GM12892 (cell line): ENCODE measurements at regions not wholly inside any gene's neighbourhood (a gene's known extent, or its start where the extent isn't known, plus 50 kb on each side); places are given as distances from the start of the nearest gene placed in this dataset.

ENCODE experiments used
- POLR2A ChIP-seq: IDR thresholded peaks from 2 replicates; pipeline ENCODE4 v1.6.1; 2011; ENCODE audit warnings: low read depth, low read length, control low read depth
- POLR2AphosphoS5 ChIP-seq: IDR thresholded peaks from 2 replicates; pipeline ENCODE4 v1.6.1; 2011; ENCODE audit warnings: low read depth, low read length, control low read depth
- TAF1 ChIP-seq: IDR thresholded peaks from 2 replicates; pipeline ENCODE4 v1.6.1; 2011; ENCODE audit warnings: low read depth, mild to moderate bottlenecking, control low read depth, low read length, borderline replicate concordance

DNA sequence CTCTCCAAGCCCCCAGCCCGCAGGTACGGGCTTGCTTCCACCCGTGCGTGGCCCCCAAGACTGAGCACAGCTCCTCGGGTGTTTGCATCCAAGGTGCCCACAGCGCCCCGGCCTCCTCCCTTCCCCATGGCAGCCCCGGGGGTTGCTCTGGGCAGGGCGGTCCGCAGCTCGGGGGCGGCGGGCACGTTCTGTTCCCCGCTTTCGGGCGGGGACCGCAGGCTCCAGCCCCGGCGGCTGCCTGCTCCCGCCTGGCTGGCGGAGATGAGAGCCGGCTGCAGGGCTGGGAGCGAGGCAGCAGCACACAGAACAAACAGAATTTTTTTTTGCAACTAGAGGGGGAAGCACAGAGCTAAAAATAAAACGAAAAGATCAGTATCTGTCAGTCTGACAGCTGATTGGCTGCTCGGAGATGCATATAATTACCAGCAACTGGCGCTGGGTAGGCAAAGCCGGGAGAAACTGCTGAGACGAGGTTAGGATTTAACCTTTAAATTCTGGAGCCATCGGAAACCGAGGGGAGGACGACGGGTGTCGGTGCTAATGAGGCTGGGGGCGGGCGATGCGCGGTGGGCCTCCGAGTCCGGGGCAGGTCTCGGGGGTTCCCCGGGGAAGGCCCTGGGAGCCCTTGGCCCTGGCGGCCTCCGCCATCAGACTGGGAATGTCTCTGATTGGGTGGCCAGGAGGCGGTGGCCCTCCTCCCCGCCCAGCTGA lies 142.7 kb upstream of the IER5L start:
- TF ChIP-seq POLR2AphosphoS5 (no peak), POLR2A (no peak), TAF1 (no peak)
